ENCODE measurements at regions not wholly inside any gene's neighbourhood (a gene's known extent, or its start where the extent isn't known, plus 50 kb on each side); places are given as distances from the start of the nearest gene placed in this dataset.

GRCh38 chrX:137423241-137423640 lies 142.7 kb upstream of the ZIC3 start:
- Histone ChIP-seq H3K4me3 (ENCODE audit: insufficient read depth, low read length) (no peak overlapping the region), H3K4me2 (ENCODE audit: insufficient read depth, low read length) (no peak overlapping the region), H3K4me1 (ENCODE audit: insufficient read depth, low read length) (no peaks in the 10 kb centered on the region), H3K27me3 (ENCODE audit: insufficient read depth, low read length) (peaks cover 9% of the 10 kb centered on the region), H4K20me1 (ENCODE audit: insufficient read depth, low read length) (no peaks in the 10 kb centered on the region), H3K27ac (ENCODE audit: low read depth, low read length) (no peak overlapping the region), H2AFZ (ENCODE audit: low read length) (no peak overlapping the region), H3K79me2 (ENCODE audit: insufficient read depth, low read length) (no peaks in the 10 kb centered on the region), H3K9me3 (ENCODE audit: low read depth, low read length) (no peaks in the 10 kb centered on the region), H3K36me3 (ENCODE audit: insufficient read depth, low read length) (no peaks in the 10 kb centered on the region)
- DNase-seq (ENCODE audit: insufficient read length, low spot score, missing footprints), result no peak
- TF ChIP-seq CTCF (IDR thresholded peaks at IDR 0.05; ENCODE audit: extremely low read depth, low read depth, low read length), result no peak

DNA sequence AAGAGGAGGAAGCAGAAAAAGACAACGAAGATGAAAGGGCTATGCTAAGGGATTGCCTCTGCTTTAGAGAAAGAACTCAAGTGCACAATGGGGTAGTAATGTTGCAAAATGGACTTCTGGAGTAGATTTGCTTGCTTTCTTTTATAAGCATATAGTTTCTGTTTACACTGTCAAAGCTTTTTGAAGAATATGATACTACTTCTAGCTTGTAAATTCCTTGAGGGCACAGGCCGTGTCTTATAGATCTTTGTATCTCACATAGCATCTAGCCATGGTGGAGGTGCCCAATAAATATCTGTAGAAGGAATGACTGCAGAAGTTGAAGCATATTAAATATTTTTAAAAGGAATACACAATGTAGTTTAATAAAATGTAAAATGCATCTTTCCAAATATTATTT lies 147.8 kb upstream of the ZIC3 start:
- Histone ChIP-seq H2AFZ (ENCODE audit: low read length) (no peak overlapping the region), H3K9me3 (ENCODE audit: low read depth, low read length) (no peaks in the 10 kb centered on the region), H3K27me3 (ENCODE audit: insufficient read depth, low read length) (no peaks in the 10 kb centered on the region), H4K20me1 (ENCODE audit: insufficient read depth, low read length) (no peaks in the 10 kb centered on the region), H3K4me1 (ENCODE audit: insufficient read depth, low read length) (no peaks in the 10 kb centered on the region), H3K4me3 (ENCODE audit: insufficient read depth, low read length) (no peak overlapping the region), H3K79me2 (ENCODE audit: insufficient read depth, low read length) (no peaks in the 10 kb centered on the region), H3K4me2 (ENCODE audit: insufficient read depth, low read length) (no peak overlapping the region), H3K27ac (ENCODE audit: low read depth, low read length) (no peak overlapping the region), H3K36me3 (ENCODE audit: insufficient read depth, low read length) (no peaks in the 10 kb centered on the region)
- DNase-seq (ENCODE audit: insufficient read length, low spot score, missing footprints), result no peak
- TF ChIP-seq CTCF (IDR thresholded peaks at IDR 0.05; ENCODE audit: extremely low read depth, low read depth, low read length), result no peak

DNA sequence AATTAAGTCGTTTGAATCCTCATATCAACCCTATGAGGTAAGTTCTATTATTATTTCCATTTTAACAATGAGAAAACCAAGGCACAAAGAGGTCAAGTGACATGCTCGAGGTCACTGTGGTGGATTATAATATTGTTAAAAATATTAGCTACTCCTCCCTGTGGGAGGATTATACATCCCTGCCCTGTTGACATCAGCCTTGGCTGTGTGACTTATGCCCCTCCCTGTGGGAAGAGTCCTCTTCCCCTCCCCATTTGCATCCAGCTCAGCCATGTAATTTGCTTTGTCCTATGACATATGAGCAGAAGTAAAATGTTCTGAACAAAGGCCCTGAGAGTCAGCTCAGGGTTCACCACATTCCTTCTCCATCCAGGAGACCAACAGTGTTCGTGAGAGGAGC lies 152.7 kb upstream of the ZIC3 start:
- no peak overlapping the region for H3K4me2 ChIP-seq (ENCODE audit: insufficient read depth, low read length)
- DNase-seq (ENCODE audit: insufficient read length, low spot score, missing footprints), result no peak
- no peak overlapping the region for H2AFZ ChIP-seq (ENCODE audit: low read length)
- no peak overlapping the region for H3K27ac ChIP-seq (ENCODE audit: low read depth, low read length)
- no peaks in the 10 kb centered on the region for H3K9me3 ChIP-seq (ENCODE audit: low read depth, low read length)
- H3K27me3 ChIP-seq (ENCODE audit: insufficient read depth, low read length), result no peaks in the 10 kb centered on the region
- H3K4me3 ChIP-seq (ENCODE audit: insufficient read depth, low read length), result no peak overlapping the region
- no peak for TF ChIP-seq CTCF (IDR thresholded peaks at IDR 0.05; ENCODE audit: extremely low read depth, low read depth, low read length)
- no peaks in the 10 kb centered on the region for H4K20me1 ChIP-seq (ENCODE audit: insufficient read depth, low read length)
- H3K4me1 ChIP-seq (ENCODE audit: insufficient read depth, low read length), result no peaks in the 10 kb centered on the region
- no peaks in the 10 kb centered on the region for H3K36me3 ChIP-seq (ENCODE audit: insufficient read depth, low read length)
- no peaks in the 10 kb centered on the region for H3K79me2 ChIP-seq (ENCODE audit: insufficient read depth, low read length)

- H3K4me3 ChIP-seq (ENCODE audit: insufficient read depth, low read length), result no peak overlapping the region
- TF ChIP-seq CTCF (IDR thresholded peaks at IDR 0.05; ENCODE audit: extremely low read depth, low read depth, low read length), result no peak
- H3K9me3 ChIP-seq (ENCODE audit: low read depth, low read length), result no peaks in the 10 kb centered on the region
- H3K4me2 ChIP-seq (ENCODE audit: insufficient read depth, low read length), result no peak overlapping the region
- DNase-seq (ENCODE audit: insufficient read length, low spot score, missing footprints), result no peak
- no peaks in the 10 kb centered on the region for H3K4me1 ChIP-seq (ENCODE audit: insufficient read depth, low read length)
- H3K36me3 ChIP-seq (ENCODE audit: insufficient read depth, low read length), result no peaks in the 10 kb centered on the region
- no peak overlapping the region for H2AFZ ChIP-seq (ENCODE audit: low read length)
- no peak overlapping the region for H3K27ac ChIP-seq (ENCODE audit: low read depth, low read length)
- H4K20me1 ChIP-seq (ENCODE audit: insufficient read depth, low read length), result no peaks in the 10 kb centered on the region
- H3K27me3 ChIP-seq (ENCODE audit: insufficient read depth, low read length), result no peaks in the 10 kb centered on the region
- H3K79me2 ChIP-seq (ENCODE audit: insufficient read depth, low read length), result no peaks in the 10 kb centered on the region
Measured at GRCh38 chrX:137405449-137406140, 160.3 kb upstream of the ZIC3 start.

All from osteoblast (primary cell).